SU-DHL-6 (cell line): ENCODE measurements at regions not wholly inside any gene's neighbourhood (a gene's known extent, or its start where the extent isn't known, plus 50 kb on each side); places are given as distances from the start of the nearest gene placed in this dataset.

ENCODE experiments used
- H2AFZ ChIP-seq: fragments of 200-600 bp; sonication (generic); 2 replicates; pipeline ENCODE4 v1.6.1; 2014; ENCODE audit warnings: low read depth, mild to moderate bottlenecking, moderate library complexity, mixed read lengths, antibody characterized with exemption, low read length; ENCODE audit not compliant: severe bottlenecking
- H3F3A ChIP-seq: fragments of 200-600 bp; shearing (Covaris generic); 2 replicates; pipeline ENCODE4 v1.6.0; 2016; ENCODE audit warnings: antibody characterized with exemption, mild to moderate bottlenecking; ENCODE audit not compliant: insufficient read depth
- H3K27ac ChIP-seq: fragments of 200-600 bp; sonication (generic); 2 replicates; pipeline ENCODE4 v1.5.1; 2016; ENCODE audit warnings: low read depth, mild to moderate bottlenecking, low read length, moderate library complexity, mixed read lengths
- H3K27me3 ChIP-seq: fragments of 200-600 bp; sonication (generic), shearing (Covaris generic); 2 replicates; pipeline ENCODE4 v1.6.0; 2014; ENCODE audit warnings: mild to moderate bottlenecking, low read length
- H3K36me3 ChIP-seq: fragments of 200-600 bp; sonication (generic); 2 replicates; pipeline ENCODE4 v1.6.1; 2014; ENCODE audit warnings: mild to moderate bottlenecking, low read length, mixed read lengths
- H3K4me2 ChIP-seq: fragments of 300-600, 200-600 bp; shearing (Covaris generic), sonication (generic); 2 replicates; pipeline ENCODE4 v1.6.0; 2014; ENCODE audit warnings: low read length, low read depth, mild to moderate bottlenecking; ENCODE audit not compliant: poor library complexity, severe bottlenecking
- H3K4me3 ChIP-seq: fragments of 200-600 bp; sonication (generic); 2 replicates; pipeline ENCODE4 v1.5.1; 2014; ENCODE audit warnings: antibody characterized with exemption, low read length, mild to moderate bottlenecking, mixed read lengths; ENCODE audit not compliant: insufficient read depth, poor library complexity, severe bottlenecking
- H3K79me2 ChIP-seq: fragments of 200-600 bp; sonication (generic); 2 replicates; pipeline ENCODE4 v1.6.1; 2014; ENCODE audit warnings: mild to moderate bottlenecking, low read length, moderate library complexity; ENCODE audit not compliant: insufficient read depth
- H3K9ac ChIP-seq: fragments of 200-600 bp; sonication (generic); 2 replicates; pipeline ENCODE4 v1.7.0; 2014; ENCODE audit warnings: mild to moderate bottlenecking, low read length
- H3K9me2 ChIP-seq: fragments of 200-600 bp; sonication (generic); replicated peaks from 2 replicates; pipeline ENCODE4 v1.6.1; 2014; ENCODE audit warnings: low read length; ENCODE audit not compliant: insufficient read depth
- H3K9me3 ChIP-seq: fragments of 200-600 bp; sonication (generic); 2 replicates; pipeline ENCODE4 v1.6.1; 2014; ENCODE audit warnings: low read length, mixed read lengths; ENCODE audit not compliant: insufficient read depth
- H4K20me1 ChIP-seq: fragments of 200-600 bp; sonication (generic); 2 replicates; pipeline ENCODE4 v1.6.1; 2014; ENCODE audit warnings: low read depth, mild to moderate bottlenecking, antibody characterized with exemption, low read length, moderate library complexity, mixed read lengths
- CTCF ChIP-seq: fragments of 200-600 bp; sonication (generic); IDR thresholded peaks from one replicate; pipeline ENCODE4 v1.5.1; 2017; ENCODE audit warnings: antibody characterized with exemption, mild to moderate bottlenecking, low read length, moderate library complexity; ENCODE audit not compliant: insufficient read depth, poor library complexity, severe bottlenecking
- EZH2phosphoT487 ChIP-seq: fragments of 200-600 bp; sonication (generic), shearing (Covaris generic); conservative IDR thresholded peaks from 2 replicates; pipeline ENCODE4 v1.6.1; 2018; ENCODE audit warnings: mild to moderate bottlenecking, antibody characterized with exemption, low read length, moderate library complexity, mixed read lengths

GRCh38 chr13:73248154-73248553 lies 189.3 kb downstream of the KLF5 start:
- no peaks in the 10 kb centered on the region for H3K9me2 ChIP-seq
- H3K9ac ChIP-seq: no peak overlapping the region
- H3K27ac ChIP-seq: no peak overlapping the region
- no peaks in the 10 kb centered on the region for H3F3A ChIP-seq
- H4K20me1 ChIP-seq: no peaks in the 10 kb centered on the region
- no peaks in the 10 kb centered on the region for H3K79me2 ChIP-seq
- H2AFZ ChIP-seq: no peak overlapping the region
- no peak overlapping the region for H3K4me3 ChIP-seq
- no peaks in the 10 kb centered on the region for H3K36me3 ChIP-seq
- TF ChIP-seq EZH2phosphoT487 (no peak), CTCF (no peak)
- H3K27me3 ChIP-seq: no peaks in the 10 kb centered on the region
- no peaks in the 10 kb centered on the region for H3K9me3 ChIP-seq
- no peak overlapping the region for H3K4me2 ChIP-seq

- H3F3A ChIP-seq: no peaks in the 10 kb centered on the region
- TF ChIP-seq EZH2phosphoT487: no peak
- no peak for TF ChIP-seq CTCF
- no peaks in the 10 kb centered on the region for H3K9me3 ChIP-seq
- no peaks in the 10 kb centered on the region for H3K79me2 ChIP-seq
- H2AFZ ChIP-seq: no peak overlapping the region
- H3K9me2 ChIP-seq: no peaks in the 10 kb centered on the region
- H3K4me2 ChIP-seq: no peak overlapping the region
- H3K27ac ChIP-seq: no peak overlapping the region
- H3K36me3 ChIP-seq: no peaks in the 10 kb centered on the region
- no peaks in the 10 kb centered on the region for H3K27me3 ChIP-seq
- no peak overlapping the region for H3K9ac ChIP-seq
- no peaks in the 10 kb centered on the region for H4K20me1 ChIP-seq
- no peak overlapping the region for H3K4me3 ChIP-seq
Observed at GRCh38 chr13:73245246-73245645, 186.4 kb downstream of the KLF5 start.

DNA sequence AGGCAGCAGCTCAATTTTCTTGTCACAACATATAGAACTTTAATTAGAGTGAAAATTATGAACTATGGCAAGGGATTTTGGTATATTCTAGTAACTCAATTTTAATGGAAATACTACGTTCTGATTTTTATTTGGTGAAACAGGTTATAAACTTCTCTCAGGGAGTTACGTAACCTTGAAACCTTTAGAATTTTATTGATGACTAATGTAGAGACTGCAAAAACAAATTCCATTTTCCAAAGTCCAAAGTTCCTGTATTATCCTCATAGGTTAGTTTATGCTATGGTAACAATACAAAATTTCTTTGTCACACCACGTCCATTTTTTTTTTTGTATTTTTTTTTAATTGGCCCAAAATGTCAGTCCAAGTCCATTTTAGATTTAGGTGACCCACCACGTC lies 185.7 kb downstream of the KLF5 start:
- Histone ChIP-seq H3K9ac (no peak overlapping the region), H3K9me2 (no peaks in the 10 kb centered on the region), H3K36me3 (no peaks in the 10 kb centered on the region), H4K20me1 (no peaks in the 10 kb centered on the region), H3K27me3 (no peaks in the 10 kb centered on the region), H3K9me3 (no peaks in the 10 kb centered on the region), H3K79me2 (no peaks in the 10 kb centered on the region), H2AFZ (no peak overlapping the region), H3K27ac (no peak overlapping the region), H3K4me3 (no peak overlapping the region), H3K4me2 (no peak overlapping the region), H3F3A (no peaks in the 10 kb centered on the region)
- no peak for TF ChIP-seq EZH2phosphoT487
- no peak for TF ChIP-seq CTCF

DNA sequence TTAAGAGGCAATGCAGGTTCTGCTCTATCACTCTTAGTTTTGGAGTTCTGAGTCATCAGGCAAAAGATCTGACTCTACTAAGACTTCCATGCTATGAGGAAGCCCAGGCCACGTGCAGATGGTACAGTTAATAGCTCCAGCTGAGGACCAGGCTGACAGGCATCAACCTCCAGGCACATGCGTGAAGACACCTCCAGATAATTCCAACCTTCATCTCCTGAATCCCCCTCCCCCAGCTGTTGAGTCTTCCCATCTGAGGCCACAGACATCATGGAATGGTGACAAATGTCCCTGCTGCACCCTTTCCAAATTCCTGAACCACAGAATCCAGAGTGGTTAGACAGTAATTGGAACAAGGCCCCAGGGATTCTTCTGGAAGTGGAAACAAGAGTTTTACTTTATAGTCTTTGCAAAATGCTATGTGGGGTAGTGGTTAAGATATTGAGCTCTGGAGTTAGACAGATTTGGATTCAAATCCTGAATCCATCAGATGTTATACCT lies 183.8 kb downstream of the KLF5 start:
- Histone ChIP-seq H3K9me3 (no peaks in the 10 kb centered on the region), H3F3A (no peaks in the 10 kb centered on the region), H3K79me2 (no peaks in the 10 kb centered on the region), H3K27me3 (no peaks in the 10 kb centered on the region), H3K27ac (no peak overlapping the region), H3K9me2 (no peaks in the 10 kb centered on the region), H4K20me1 (no peaks in the 10 kb centered on the region), H3K4me2 (no peak overlapping the region), H3K36me3 (no peaks in the 10 kb centered on the region), H2AFZ (no peak overlapping the region), H3K9ac (no peak overlapping the region), H3K4me3 (no peak overlapping the region)
- TF ChIP-seq EZH2phosphoT487 (no peak), CTCF (no peak)
